ENCODE measurements at regions not wholly inside any gene's neighbourhood (a gene's known extent, or its start where the extent isn't known, plus 50 kb on each side); places are given as distances from the start of the nearest gene placed in this dataset.

DNA sequence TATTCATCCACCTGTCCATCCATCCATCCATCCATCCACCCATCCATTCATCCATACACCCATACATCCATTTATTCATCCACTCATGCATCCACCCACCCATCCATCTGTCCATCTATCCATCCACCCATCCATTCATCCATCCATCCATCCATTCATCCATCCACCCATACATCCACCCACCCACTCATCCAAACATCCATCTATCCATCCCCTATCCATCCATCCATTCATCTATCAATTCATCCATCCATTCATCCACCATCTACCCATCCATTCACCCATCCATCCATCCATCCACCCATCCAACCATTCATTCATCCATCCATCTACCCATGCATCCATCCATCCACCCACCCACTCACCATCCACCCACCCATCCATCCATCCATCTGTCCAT is 142.6 kb upstream of the SFSWAP start:
- no peak overlapping the region for H2BK5ac ChIP-seq (ENCODE audit: low read length)
- H3K4me3 ChIP-seq (ENCODE audit: low read length): no peak overlapping the region
- no peak overlapping the region for H3K27ac ChIP-seq (ENCODE audit: low read depth, low read length)
- no peak overlapping the region for H2BK15ac ChIP-seq (replicated peaks; ENCODE audit: low read depth)
- no peaks in the 10 kb centered on the region for H3K4me1 ChIP-seq (ENCODE audit: control insufficient read depth, low read depth, low read length)
- no peak overlapping the region for H3K9ac ChIP-seq (ENCODE audit: low read length)
- no peaks in the 10 kb centered on the region for H3K79me1 ChIP-seq (ENCODE audit: low read length)
- H3K18ac ChIP-seq (ENCODE audit: low read length): no peak overlapping the region
- no peaks in the 10 kb centered on the region for H3K36me3 ChIP-seq (ENCODE audit: control insufficient read depth, insufficient read depth, low read length)
- no peak overlapping the region for H3K4ac ChIP-seq (ENCODE audit: low read depth, low read length)
- no peak overlapping the region for H3K4me2 ChIP-seq (ENCODE audit: low read length)
- no peak for DNase-seq
- no peak overlapping the region for H2BK120ac ChIP-seq (ENCODE audit: low read depth, low read length)
- H4K8ac ChIP-seq (ENCODE audit: low read depth, low read length): no peak overlapping the region
- H3K23ac ChIP-seq (ENCODE audit: low read length): no peak overlapping the region
- H3K79me2 ChIP-seq (ENCODE audit: control insufficient read depth, insufficient read depth, low read length): no peaks in the 10 kb centered on the region
- H2AK5ac ChIP-seq (ENCODE audit: low read length): no peak overlapping the region
- H4K5ac ChIP-seq (ENCODE audit: low read length): no peak overlapping the region
- H3K27me3 ChIP-seq (ENCODE audit: insufficient read depth, low read length, poor library complexity): no peaks in the 10 kb centered on the region
- no peak overlapping the region for H3K56ac ChIP-seq (ENCODE audit: low read length)

DNA sequence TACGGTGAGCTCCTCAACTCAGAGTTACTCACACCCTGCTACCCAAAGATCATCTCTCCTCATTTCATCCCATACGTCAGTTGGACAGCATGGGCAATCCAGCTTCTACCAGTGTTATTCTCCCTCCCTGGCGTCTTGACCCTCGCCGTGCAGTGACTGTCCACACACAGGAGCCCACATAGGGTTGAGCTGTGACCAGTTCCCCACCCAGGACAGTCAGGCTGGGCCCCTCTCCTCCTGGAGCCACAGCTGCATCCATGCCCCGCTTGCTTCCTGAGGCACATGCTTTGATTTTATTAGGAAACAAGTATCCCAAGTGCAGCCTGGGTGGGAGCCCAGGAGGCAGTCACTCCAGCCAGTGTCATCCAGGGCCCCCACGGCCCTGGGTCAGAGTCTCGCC is 140.3 kb upstream of the SFSWAP start:
- H3K56ac ChIP-seq (ENCODE audit: low read length): no peak overlapping the region

DNA sequence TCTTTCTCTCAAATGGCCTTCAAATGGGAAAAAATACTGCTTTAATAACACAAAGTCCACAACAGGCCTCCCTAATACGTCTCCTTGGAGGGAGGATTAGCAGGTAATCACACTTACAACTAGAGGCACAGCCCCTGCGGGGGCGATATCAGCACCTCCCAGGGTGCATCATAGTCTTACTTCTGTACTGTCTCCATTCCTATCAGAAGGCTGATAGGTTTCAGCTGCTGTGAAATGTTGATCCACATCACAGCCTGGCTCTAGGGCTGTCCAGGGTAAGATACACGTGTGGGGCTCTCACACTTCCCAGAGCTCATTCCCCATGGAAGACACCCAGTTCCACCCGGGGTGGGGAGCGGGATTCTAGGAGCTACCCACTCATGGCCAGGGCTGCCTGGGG is 139.1 kb upstream of the SFSWAP start:
- Histone ChIP-seq H4K5ac (ENCODE audit: low read length) (no peak overlapping the region), H2BK15ac (replicated peaks; ENCODE audit: low read depth) (no peak overlapping the region), H3K56ac (ENCODE audit: low read length) (no peak overlapping the region), H3K18ac (ENCODE audit: low read length) (no peak overlapping the region), H2AK5ac (ENCODE audit: low read length) (no peak overlapping the region), H2BK5ac (ENCODE audit: low read length) (no peak overlapping the region), H3K27ac (ENCODE audit: low read depth, low read length) (no peak overlapping the region), H3K4ac (ENCODE audit: low read depth, low read length) (no peak overlapping the region), H3K36me3 (ENCODE audit: control insufficient read depth, insufficient read depth, low read length) (no peaks in the 10 kb centered on the region), H4K8ac (ENCODE audit: low read depth, low read length) (no peak overlapping the region), H3K23ac (ENCODE audit: low read length) (no peak overlapping the region), H3K4me1 (ENCODE audit: control insufficient read depth, low read depth, low read length) (no peaks in the 10 kb centered on the region), H3K4me2 (ENCODE audit: low read length) (no peak overlapping the region), H3K27me3 (ENCODE audit: insufficient read depth, low read length, poor library complexity) (no peaks in the 10 kb centered on the region), H3K9ac (ENCODE audit: low read length) (no peak overlapping the region), H3K4me3 (ENCODE audit: low read length) (no peak overlapping the region), H3K79me2 (ENCODE audit: control insufficient read depth, insufficient read depth, low read length) (no peaks in the 10 kb centered on the region), H2BK120ac (ENCODE audit: low read depth, low read length) (no peak overlapping the region), H3K79me1 (ENCODE audit: low read length) (no peaks in the 10 kb centered on the region)
- no CpG with 5 or more reads among the region's 6 CpGs for whole genome bisulfite sequencing (ENCODE audit: extremely low coverage, insufficient coverage, low lambda C conversion rate)
- DNase-seq: peak; percentile 59

More for the DNA sequence above, 140.3 kb upstream of the SFSWAP start:
- Histone ChIP-seq H3K27me3 (ENCODE audit: insufficient read depth, low read length, poor library complexity) (no peaks in the 10 kb centered on the region), H3K4me3 (ENCODE audit: low read length) (no peak overlapping the region), H2BK120ac (ENCODE audit: low read depth, low read length) (no peak overlapping the region), H3K4me2 (ENCODE audit: low read length) (no peak overlapping the region), H3K18ac (ENCODE audit: low read length) (no peak overlapping the region), H3K27ac (ENCODE audit: low read depth, low read length) (no peak overlapping the region), H3K79me1 (ENCODE audit: low read length) (no peaks in the 10 kb centered on the region), H2BK15ac (replicated peaks; ENCODE audit: low read depth) (no peak overlapping the region), H2AK5ac (ENCODE audit: low read length) (no peak overlapping the region), H4K8ac (ENCODE audit: low read depth, low read length) (no peak overlapping the region), H3K79me2 (ENCODE audit: control insufficient read depth, insufficient read depth, low read length) (no peaks in the 10 kb centered on the region), H3K4me1 (ENCODE audit: control insufficient read depth, low read depth, low read length) (no peaks in the 10 kb centered on the region), H2BK5ac (ENCODE audit: low read length) (no peak overlapping the region), H3K4ac (ENCODE audit: low read depth, low read length) (no peak overlapping the region), H3K9ac (ENCODE audit: low read length) (no peak overlapping the region), H3K36me3 (ENCODE audit: control insufficient read depth, insufficient read depth, low read length) (no peaks in the 10 kb centered on the region), H3K23ac (ENCODE audit: low read length) (no peak overlapping the region), H4K5ac (ENCODE audit: low read length) (no peak overlapping the region)
- DNase-seq: no peak
- WGBS (ENCODE audit: extremely low coverage, insufficient coverage, low lambda C conversion rate): no CpG with 5 or more reads among the region's 8 CpGs

DNA sequence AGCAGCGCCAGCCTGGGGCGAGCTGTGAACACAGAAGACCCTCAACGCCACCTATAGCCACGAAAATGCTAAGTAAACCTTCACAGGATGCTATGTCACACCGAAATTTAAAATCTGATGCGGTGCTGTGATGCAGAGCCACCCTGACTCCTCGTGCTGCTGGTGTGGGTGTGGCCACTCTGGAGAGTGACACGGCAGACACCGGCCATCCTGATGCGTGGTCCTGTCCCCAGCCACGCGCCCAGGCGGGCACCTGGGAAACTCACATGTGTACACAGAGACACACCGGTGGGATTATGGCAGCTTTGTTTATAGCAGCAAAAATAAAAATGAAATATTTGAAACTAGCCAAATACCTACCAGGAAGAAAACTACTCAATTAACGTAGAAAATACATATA is 138.3 kb upstream of the SFSWAP start:
- no peak overlapping the region for H4K8ac ChIP-seq (ENCODE audit: low read depth, low read length)
- H2BK120ac ChIP-seq (ENCODE audit: low read depth, low read length): no peak overlapping the region
- no peak overlapping the region for H3K4ac ChIP-seq (ENCODE audit: low read depth, low read length)
- no peak overlapping the region for H3K4me2 ChIP-seq (ENCODE audit: low read length)
- no peaks in the 10 kb centered on the region for H3K4me1 ChIP-seq (ENCODE audit: control insufficient read depth, low read depth, low read length)
- WGBS (ENCODE audit: extremely low coverage, insufficient coverage, low lambda C conversion rate): no CpG with 5 or more reads among the region's 15 CpGs
- H3K18ac ChIP-seq (ENCODE audit: low read length): peak overlapping the region; percentile 19
- H3K36me3 ChIP-seq (ENCODE audit: control insufficient read depth, insufficient read depth, low read length): no peaks in the 10 kb centered on the region
- H3K9ac ChIP-seq (ENCODE audit: low read length): no peak overlapping the region
- H2BK5ac ChIP-seq (ENCODE audit: low read length): no peak overlapping the region
- no peak overlapping the region for H3K23ac ChIP-seq (ENCODE audit: low read length)
- H4K5ac ChIP-seq (ENCODE audit: low read length): no peak overlapping the region
- H3K4me3 ChIP-seq (ENCODE audit: low read length): no peak overlapping the region
- no peaks in the 10 kb centered on the region for H3K27me3 ChIP-seq (ENCODE audit: insufficient read depth, low read length, poor library complexity)
- H3K56ac ChIP-seq (ENCODE audit: low read length): no peak overlapping the region
- H2AK5ac ChIP-seq (ENCODE audit: low read length): no peak overlapping the region
- no peak overlapping the region for H3K27ac ChIP-seq (ENCODE audit: low read depth, low read length)
- no peak for DNase-seq
- no peaks in the 10 kb centered on the region for H3K79me1 ChIP-seq (ENCODE audit: low read length)
- H3K79me2 ChIP-seq (ENCODE audit: control insufficient read depth, insufficient read depth, low read length): no peaks in the 10 kb centered on the region
- H2BK15ac ChIP-seq (replicated peaks; ENCODE audit: low read depth): no peak overlapping the region

DNA sequence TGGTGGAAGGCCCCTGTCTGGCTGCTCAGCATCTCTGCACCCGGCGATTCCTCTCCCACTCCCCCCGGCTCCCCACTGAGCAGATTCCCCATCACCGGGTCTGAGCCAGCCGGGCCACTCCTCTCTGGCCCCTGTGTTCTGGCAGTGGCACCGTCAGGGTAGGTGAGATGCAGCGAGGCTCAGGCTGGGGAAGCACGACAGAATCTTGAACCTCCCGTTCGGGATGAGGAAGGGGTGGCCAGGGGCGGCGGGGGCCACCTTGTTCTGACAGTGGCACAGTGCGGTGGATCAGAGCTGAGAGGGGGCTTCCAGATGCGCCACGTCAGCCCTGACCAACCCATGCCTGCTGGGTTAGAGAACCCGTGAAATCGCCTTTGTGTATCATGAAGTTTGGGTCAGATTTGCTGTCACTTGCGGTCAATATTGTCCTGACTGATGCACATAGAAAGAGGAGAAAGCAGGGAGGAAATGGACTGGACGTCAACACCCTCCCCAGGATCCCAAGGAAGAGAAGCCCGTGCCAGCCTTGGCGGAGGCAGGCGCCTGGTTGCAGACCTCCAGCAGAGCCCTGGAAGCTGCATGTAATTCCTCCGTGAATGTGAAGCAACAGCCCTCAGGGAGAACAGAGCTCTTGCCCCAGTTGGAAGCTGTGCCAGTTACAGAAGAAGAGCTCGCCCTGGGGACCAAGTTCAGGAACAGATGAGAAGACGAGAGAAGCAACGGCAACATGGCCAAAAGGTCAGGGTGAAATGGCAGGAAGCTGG is 137.1 kb upstream of the SFSWAP start:
- Histone ChIP-seq H3K56ac (ENCODE audit: low read length) (no peak overlapping the region), H2BK15ac (replicated peaks; ENCODE audit: low read depth) (no peak overlapping the region), H3K18ac (ENCODE audit: low read length) (no peak overlapping the region), H3K9ac (ENCODE audit: low read length) (no peak overlapping the region), H3K36me3 (ENCODE audit: control insufficient read depth, insufficient read depth, low read length) (no peaks in the 10 kb centered on the region), H3K79me1 (ENCODE audit: low read length) (no peaks in the 10 kb centered on the region), H2AK5ac (ENCODE audit: low read length) (no peak overlapping the region), H3K4me3 (ENCODE audit: low read length) (no peak overlapping the region), H2BK120ac (ENCODE audit: low read depth, low read length) (no peak overlapping the region), H4K8ac (ENCODE audit: low read depth, low read length) (no peak overlapping the region), H4K5ac (ENCODE audit: low read length) (no peak overlapping the region), H2BK5ac (ENCODE audit: low read length) (no peak overlapping the region), H3K4me1 (ENCODE audit: control insufficient read depth, low read depth, low read length) (no peaks in the 10 kb centered on the region), H3K79me2 (ENCODE audit: control insufficient read depth, insufficient read depth, low read length) (no peaks in the 10 kb centered on the region), H3K27ac (ENCODE audit: low read depth, low read length) (no peak overlapping the region), H3K27me3 (ENCODE audit: insufficient read depth, low read length, poor library complexity) (no peaks in the 10 kb centered on the region), H3K4ac (ENCODE audit: low read depth, low read length) (no peak overlapping the region), H3K4me2 (ENCODE audit: low read length) (no peak overlapping the region), H3K23ac (ENCODE audit: low read length) (no peak overlapping the region)
- WGBS (ENCODE audit: extremely low coverage, insufficient coverage, low lambda C conversion rate): no CpG with 5 or more reads among the region's 26 CpGs
- no peak for DNase-seq

DNA sequence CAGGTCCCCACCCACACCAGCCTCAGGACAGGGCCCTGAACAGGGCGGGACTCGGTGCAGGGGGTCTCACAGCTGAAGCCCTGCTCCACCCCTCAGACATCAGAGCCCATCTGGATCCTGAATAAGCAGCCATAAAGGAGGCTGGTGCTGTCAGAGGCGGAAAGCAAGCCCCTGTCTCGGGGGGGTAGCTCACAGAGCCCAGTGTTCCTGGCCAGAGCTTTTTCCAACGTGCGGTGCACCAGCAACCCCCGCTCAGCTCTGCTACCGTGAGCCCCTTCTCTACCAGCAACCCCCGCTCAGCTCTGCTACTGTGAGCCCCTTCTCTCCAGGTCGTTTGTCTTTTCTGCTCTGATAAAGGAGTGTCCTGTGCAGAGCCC is 136.5 kb upstream of the SFSWAP start:
- Histone ChIP-seq H3K79me2 (ENCODE audit: control insufficient read depth, insufficient read depth, low read length) (no peaks in the 10 kb centered on the region), H3K27ac (ENCODE audit: low read depth, low read length) (no peak overlapping the region), H4K5ac (ENCODE audit: low read length) (no peak overlapping the region), H3K23ac (ENCODE audit: low read length) (no peak overlapping the region), H3K36me3 (ENCODE audit: control insufficient read depth, insufficient read depth, low read length) (no peaks in the 10 kb centered on the region), H3K4me1 (ENCODE audit: control insufficient read depth, low read depth, low read length) (no peaks in the 10 kb centered on the region), H3K4me3 (ENCODE audit: low read length) (no peak overlapping the region), H3K18ac (ENCODE audit: low read length) (no peak overlapping the region), H2BK120ac (ENCODE audit: low read depth, low read length) (no peak overlapping the region), H4K8ac (ENCODE audit: low read depth, low read length) (no peak overlapping the region), H3K4me2 (ENCODE audit: low read length) (no peak overlapping the region), H2BK15ac (replicated peaks; ENCODE audit: low read depth) (no peak overlapping the region), H3K9ac (ENCODE audit: low read length) (no peak overlapping the region), H3K56ac (ENCODE audit: low read length) (no peak overlapping the region), H3K79me1 (ENCODE audit: low read length) (no peaks in the 10 kb centered on the region), H3K27me3 (ENCODE audit: insufficient read depth, low read length, poor library complexity) (no peaks in the 10 kb centered on the region), H3K4ac (ENCODE audit: low read depth, low read length) (no peak overlapping the region), H2BK5ac (ENCODE audit: low read length) (no peak overlapping the region), H2AK5ac (ENCODE audit: low read length) (no peak overlapping the region)
- DNase-seq: no peak
- no CpG with 5 or more reads among the region's 10 CpGs for WGBS (ENCODE audit: extremely low coverage, insufficient coverage, low lambda C conversion rate)

Measured in mesendoderm (in vitro differentiated cells).